Esophagus muscularis mucosa (tissue), 4 donors: ENCODE measurements at regions not wholly inside any gene's neighbourhood (a gene's known extent, or its start where the extent isn't known, plus 50 kb on each side); places are given as distances from the start of the nearest gene placed in this dataset.

Source experiments
- DNase-seq: peaks from one replicate; pipeline ENCODE4 v3.0.0-alpha.2; 2017; ENCODE audit errors: extremely low spot score
- H3K27ac ChIP-seq, 4 donors: fragments of 200-600 bp; sonication (generic); replicated peaks in 1 of 4; 1 replicate in 3 of 4; 2 replicates in 1 of 4; pipeline ENCODE4 v1.5.1; 2016 to 2019; ENCODE audit warnings: mild to moderate bottlenecking in 1 of 4
- H3K27me3 ChIP-seq, 4 donors: fragments of 200-600 bp; sonication (generic); one replicate each; pipeline versions ENCODE4 v1.5.1 to v1.6.0; 2016 to 2019
- H3K36me3 ChIP-seq, 4 donors: fragments of 200-600 bp; sonication (generic); one replicate each; pipeline ENCODE4 v1.5.1; 2016 to 2019
- H3K4me1 ChIP-seq, 4 donors: fragments of 200-600 bp; sonication (generic); one replicate each; pipeline ENCODE4 v1.5.1; 2016 to 2019
- H3K4me3 ChIP-seq, 4 donors: fragments of 200-600 bp; sonication (generic); 1 replicate in 2 of 4; 2 replicates in 2 of 4; pipeline ENCODE4 v1.5.1; 2016 to 2019; ENCODE audit warnings: mild to moderate bottlenecking in 4 of 4, moderate library complexity in 1 of 4
- H3K9me3 ChIP-seq, 4 donors: fragments of 200-600 bp; sonication (generic); 1 replicate in 3 of 4; 2 replicates in 1 of 4; pipeline ENCODE4 v1.5.1; 2016 to 2019
- EP300 ChIP-seq: sonication (generic); formaldehyde crosslinking; IDR thresholded peaks from one replicate; pipeline ENCODE4 v1.6.1; 2017; ENCODE audit warnings: antibody characterized with exemption
- POLR2A ChIP-seq: fragments of 450-650 bp; IDR thresholded peaks from one replicate; pipeline ENCODE4 v1.6.1; 2017; ENCODE audit warnings: antibody characterized with exemption, moderate library complexity, mild to moderate bottlenecking, low read depth
- POLR2AphosphoS5 ChIP-seq, 2 donors: sonication (generic); formaldehyde crosslinking; IDR thresholded peaks; one replicate each; pipeline ENCODE4 v1.6.1; 2017; ENCODE audit warnings: antibody characterized with exemption in 2 of 2
- WGBS: methylation state at CpG from one replicate; pipeline ENCODE4 v1.1.5; 2018; 5-methylcytosine and 5-hydroxymethylcytosine counted together
- intact Hi-C: fragments of 100-400 bp; cut with DNase I; formaldehyde crosslinking; loops from one replicate; pipeline ENCODE4 v1.15.1; 2023
- TF ChIP-seq, protein P1 (sequence below), 3 experiments: fragments of 200-600 bp in 2 of 3; fragments of 450-650 bp in 1 of 3; sonication (generic) in 2 of 3; IDR thresholded peaks; one replicate each; pipeline ENCODE4 v1.5.1; 2017 to 2019; ENCODE audit warnings: antibody characterized with exemption in 3 of 3, mild to moderate bottlenecking in 2 of 3, moderate library complexity in 1 of 3

DNA sequence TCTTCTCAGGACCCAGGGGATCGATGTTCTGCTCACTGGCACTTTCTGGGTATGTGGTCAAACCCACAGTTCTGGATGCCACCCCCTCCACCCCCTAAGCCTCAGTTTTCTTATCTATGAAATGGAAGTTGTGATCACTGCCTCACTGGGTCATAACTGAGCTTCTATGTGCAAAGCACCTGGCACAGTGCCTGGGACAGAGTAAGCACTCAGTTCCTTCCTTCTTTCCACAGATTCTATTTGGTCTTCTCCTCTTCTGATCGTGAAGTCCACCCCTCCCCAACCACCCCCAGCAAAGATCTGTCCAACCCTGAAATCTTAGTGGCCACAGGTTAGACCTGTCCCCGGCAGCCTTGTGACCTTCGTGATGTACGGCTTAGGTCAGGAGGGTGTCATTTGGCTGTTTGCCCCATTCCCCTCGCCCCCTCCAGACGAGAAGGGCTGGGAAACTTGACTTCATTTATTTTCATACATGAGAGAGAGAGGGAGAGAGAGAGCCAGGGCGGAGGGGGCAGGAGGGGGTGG, 181.4 kb downstream of the FGF18 start:
- Histone ChIP-seq H3K27ac (no peak overlapping the region), H3K27me3 (peaks cover 0 to 39% (median 3%) of the 10 kb centered on the region in 4 donors), H3K4me3 (no peak overlapping the region), H3K4me1 (peaks cover 7 to 17% (median 8%) of the 10 kb centered on the region in 4 donors), H3K9me3 (no peaks in the 10 kb centered on the region), H3K36me3 (no peaks in the 10 kb centered on the region)
- intact Hi-C loops = no loop called here
- no peak for DNase-seq
- TF ChIP-seq, protein P1, sequence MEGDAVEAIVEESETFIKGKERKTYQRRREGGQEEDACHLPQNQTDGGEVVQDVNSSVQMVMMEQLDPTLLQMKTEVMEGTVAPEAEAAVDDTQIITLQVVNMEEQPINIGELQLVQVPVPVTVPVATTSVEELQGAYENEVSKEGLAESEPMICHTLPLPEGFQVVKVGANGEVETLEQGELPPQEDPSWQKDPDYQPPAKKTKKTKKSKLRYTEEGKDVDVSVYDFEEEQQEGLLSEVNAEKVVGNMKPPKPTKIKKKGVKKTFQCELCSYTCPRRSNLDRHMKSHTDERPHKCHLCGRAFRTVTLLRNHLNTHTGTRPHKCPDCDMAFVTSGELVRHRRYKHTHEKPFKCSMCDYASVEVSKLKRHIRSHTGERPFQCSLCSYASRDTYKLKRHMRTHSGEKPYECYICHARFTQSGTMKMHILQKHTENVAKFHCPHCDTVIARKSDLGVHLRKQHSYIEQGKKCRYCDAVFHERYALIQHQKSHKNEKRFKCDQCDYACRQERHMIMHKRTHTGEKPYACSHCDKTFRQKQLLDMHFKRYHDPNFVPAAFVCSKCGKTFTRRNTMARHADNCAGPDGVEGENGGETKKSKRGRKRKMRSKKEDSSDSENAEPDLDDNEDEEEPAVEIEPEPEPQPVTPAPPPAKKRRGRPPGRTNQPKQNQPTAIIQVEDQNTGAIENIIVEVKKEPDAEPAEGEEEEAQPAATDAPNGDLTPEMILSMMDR (IDR thresholded peaks at IDR 0.05) = no peak
- no peak for TF ChIP-seq POLR2AphosphoS5 (IDR thresholded peaks at IDR 0.05)
- no peak for TF ChIP-seq POLR2A
- TF ChIP-seq EP300 = no peak
- WGBS = 19% methylated on average over 8 of the region's 8 CpGs

DNA sequence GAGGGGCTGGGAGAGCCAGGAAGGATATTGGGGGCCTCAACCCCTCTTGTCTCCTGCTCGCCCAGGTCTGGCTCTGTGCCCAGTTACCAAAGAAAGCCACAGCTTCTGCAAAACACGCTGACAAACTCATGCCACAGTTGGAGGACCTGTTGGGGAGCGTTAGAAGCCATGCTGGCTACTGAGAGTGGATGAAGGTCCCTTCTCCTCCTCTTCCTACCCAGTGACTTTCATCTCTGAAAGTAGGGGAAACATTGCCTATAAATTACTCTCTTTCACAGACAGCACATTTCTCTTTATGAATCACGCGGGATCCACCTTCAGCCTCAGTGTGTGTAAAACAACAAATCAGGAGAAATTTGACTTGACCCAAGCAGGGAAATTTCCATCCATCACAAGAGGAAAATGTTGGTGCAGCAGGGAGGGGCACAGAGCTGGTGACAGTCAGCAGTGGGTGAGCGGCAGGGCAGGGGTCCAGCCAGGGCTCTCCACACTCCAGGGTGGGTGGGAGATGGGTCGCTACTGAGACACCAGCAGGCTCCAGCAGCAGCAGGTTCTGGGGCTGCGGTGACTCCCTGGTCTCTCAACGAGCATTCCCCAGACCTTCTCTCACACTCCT, 181.9 kb downstream of the FGF18 start:
- no peak for TF ChIP-seq POLR2AphosphoS5 (IDR thresholded peaks at IDR 0.05)
- TF ChIP-seq, protein P1 (IDR thresholded peaks at IDR 0.05) = no peak
- no peak for TF ChIP-seq POLR2A
- TF ChIP-seq EP300 = no peak
- intact Hi-C loops = no loop called here
- no peak for DNase-seq

GRCh38 chr5:171603591-171603990, 182.0 kb upstream of the SMIM23 start:
- no peak overlapping the region for H3K4me3 ChIP-seq
- intact Hi-C loops = no loop called here
- H3K27me3 ChIP-seq = peaks cover 0 to 17% (median 0%) of the 10 kb centered on the region in 4 donors
- DNase-seq = no peak
- no peaks in the 10 kb centered on the region for H3K36me3 ChIP-seq
- TF ChIP-seq POLR2A (no peak), EP300 (no peak), POLR2AphosphoS5 (IDR thresholded peaks at IDR 0.05) (no peak)
- TF ChIP-seq, protein P1 (IDR thresholded peaks at IDR 0.05) = no peak
- H3K4me1 ChIP-seq = peaks cover 0 to 10% (median 4%) of the 10 kb centered on the region in 4 donors
- WGBS = 90% methylated on average over 2 of the region's 2 CpGs
- no peak overlapping the region for H3K27ac ChIP-seq
- peaks cover 0 to 9% (median 3%) of the 10 kb centered on the region in 4 donors for H3K9me3 ChIP-seq

More for the DNA sequence above, 181.9 kb downstream of the FGF18 start:
- Histone ChIP-seq H3K36me3 (no peaks in the 10 kb centered on the region), H3K4me1 (peaks cover 2 to 11% (median 6%) of the 10 kb centered on the region in 4 donors), H3K27me3 (peaks cover 0 to 34% (median under 1%) of the 10 kb centered on the region in 4 donors), H3K4me3 (no peak overlapping the region), H3K27ac (no peak overlapping the region), H3K9me3 (peaks cover 0 to 4% (median under 1%) of the 10 kb centered on the region in 4 donors)
- WGBS = 50% methylated on average over 8 of the region's 9 CpGs

- H3K4me1 ChIP-seq = peaks cover 0 to 10% (median 4%) of the 10 kb centered on the region in 4 donors
- H3K4me3 ChIP-seq = no peak overlapping the region
- H3K9me3 ChIP-seq = peaks cover 0 to 9% (median 3%) of the 10 kb centered on the region in 4 donors
- TF ChIP-seq, protein P1 (IDR thresholded peaks at IDR 0.05) = no peak
- TF ChIP-seq POLR2A (no peak), POLR2AphosphoS5 (IDR thresholded peaks at IDR 0.05) (no peak), EP300 (no peak)
- no peak for DNase-seq
- no peaks in the 10 kb centered on the region for H3K36me3 ChIP-seq
- H3K27ac ChIP-seq = no peak overlapping the region
- H3K27me3 ChIP-seq = peaks cover 0 to 23% (median 0%) of the 10 kb centered on the region in 4 donors
- intact Hi-C loops = no loop called here
Observed at GRCh38 chr5:171604195-171604594, 181.4 kb upstream of the SMIM23 start.
